MM.1S (cell line): ENCODE measurements at regions not wholly inside any gene's neighbourhood (a gene's known extent, or its start where the extent isn't known, plus 50 kb on each side); places are given as distances from the start of the nearest gene placed in this dataset.

Experiments used
- DNase-seq: peaks from one replicate; pipeline ENCODE4 v3.0.0-alpha.2; 2015
- H2AFZ ChIP-seq: fragments of 300-600 bp; sonication (generic); 2 replicates; pipeline ENCODE4 v1.6.0; 2016; ENCODE audit warnings: antibody characterized with exemption, low read length
- H3F3A ChIP-seq: fragments of 300-600 bp; sonication (generic); 2 replicates; pipeline ENCODE4 v1.6.1; 2016; ENCODE audit warnings: mild to moderate bottlenecking, antibody characterized with exemption, low read length, moderate library complexity, mixed read lengths; ENCODE audit not compliant: insufficient read depth
- H3K27ac ChIP-seq: fragments of 300-600 bp; sonication (generic); 2 replicates; pipeline ENCODE4 v1.5.1; 2016; ENCODE audit warnings: mild to moderate bottlenecking, low read length
- H3K27me3 ChIP-seq: fragments of 300-600 bp; sonication (generic); replicated peaks from 2 replicates; pipeline ENCODE4 v1.6.0; 2016; ENCODE audit warnings: low read length; ENCODE audit not compliant: insufficient read depth
- H3K36me3 ChIP-seq: fragments of 300-600 bp; sonication (generic); replicated peaks from 2 replicates; pipeline ENCODE4 v1.6.1; 2016; ENCODE audit warnings: mild to moderate bottlenecking, low read length, mixed read lengths; ENCODE audit not compliant: insufficient read depth
- H3K4me1 ChIP-seq: fragments of 300-600 bp; sonication (generic); 2 replicates; pipeline ENCODE4 v1.6.1; 2016; ENCODE audit warnings: low read length, mixed read lengths
- H3K4me2 ChIP-seq: fragments of 300-600 bp; sonication (generic); 2 replicates; pipeline ENCODE4 v1.6.0; 2016; ENCODE audit warnings: low read depth, low read length
- H3K4me3 ChIP-seq: fragments of 300-600 bp; sonication (generic); 2 replicates; pipeline ENCODE4 v1.5.1; 2016; ENCODE audit warnings: low read length, mixed read lengths
- H3K79me2 ChIP-seq: fragments of 300-600 bp; sonication (generic); 2 replicates; pipeline ENCODE4 v1.6.1; 2016; ENCODE audit warnings: mixed run types, low read length, mixed read lengths
- H3K9ac ChIP-seq: fragments of 300-600 bp; sonication (generic); 2 replicates; pipeline ENCODE4 v1.6.1; 2016; ENCODE audit warnings: low read length, mixed read lengths
- H3K9me2 ChIP-seq: fragments of 300-600 bp; sonication (generic); replicated peaks from 2 replicates; pipeline ENCODE4 v1.6.1; 2016; ENCODE audit warnings: mild to moderate bottlenecking, low read length, mixed read lengths; ENCODE audit not compliant: insufficient read depth
- H3K9me3 ChIP-seq: fragments of 300-600 bp; sonication (generic); replicated peaks from 2 replicates; pipeline ENCODE4 v1.6.1; 2016; ENCODE audit warnings: mild to moderate bottlenecking, low read length, mixed read lengths; ENCODE audit not compliant: insufficient read depth
- H4K20me1 ChIP-seq: fragments of 300-600 bp; sonication (generic); 2 replicates; pipeline ENCODE4 v1.6.1; 2016; ENCODE audit warnings: mild to moderate bottlenecking, low read length, moderate library complexity, mixed read lengths; ENCODE audit not compliant: insufficient read depth
- EZH2 ChIP-seq: fragments of 300-600 bp; sonication (generic); optimal IDR thresholded peaks from 2 replicates; pipeline ENCODE3; 2017; ENCODE audit warnings: low read depth, mild to moderate bottlenecking, antibody characterized with exemption, low read length, mixed read lengths
- EZH2phosphoT487 ChIP-seq: fragments of 300-600 bp; sonication (generic); IDR thresholded peaks from 2 replicates; pipeline ENCODE4 v1.6.1; 2018; ENCODE audit warnings: antibody characterized with exemption, low read length
- TF ChIP-seq, protein P1 (sequence below): fragments of 300-600 bp; sonication (generic); IDR thresholded peaks from 2 replicates; pipeline ENCODE4 v1.5.1; 2016; ENCODE audit warnings: antibody characterized with exemption, low read length, mixed read lengths

- Histone ChIP-seq H3K27ac (no peak overlapping the region), H3K9me3 (no peaks in the 10 kb centered on the region), H3K4me1 (no peaks in the 10 kb centered on the region), H2AFZ (no peak overlapping the region), H3K9ac (no peak overlapping the region), H3K36me3 (no peaks in the 10 kb centered on the region), H3K4me3 (no peak overlapping the region), H4K20me1 (no peaks in the 10 kb centered on the region), H3K9me2 (no peaks in the 10 kb centered on the region), H3K79me2 (no peaks in the 10 kb centered on the region), H3F3A (no peaks in the 10 kb centered on the region), H3K27me3 (no peaks in the 10 kb centered on the region), H3K4me2 (no peak overlapping the region)
- TF ChIP-seq EZH2phosphoT487, result no peak
- TF ChIP-seq, protein P1, sequence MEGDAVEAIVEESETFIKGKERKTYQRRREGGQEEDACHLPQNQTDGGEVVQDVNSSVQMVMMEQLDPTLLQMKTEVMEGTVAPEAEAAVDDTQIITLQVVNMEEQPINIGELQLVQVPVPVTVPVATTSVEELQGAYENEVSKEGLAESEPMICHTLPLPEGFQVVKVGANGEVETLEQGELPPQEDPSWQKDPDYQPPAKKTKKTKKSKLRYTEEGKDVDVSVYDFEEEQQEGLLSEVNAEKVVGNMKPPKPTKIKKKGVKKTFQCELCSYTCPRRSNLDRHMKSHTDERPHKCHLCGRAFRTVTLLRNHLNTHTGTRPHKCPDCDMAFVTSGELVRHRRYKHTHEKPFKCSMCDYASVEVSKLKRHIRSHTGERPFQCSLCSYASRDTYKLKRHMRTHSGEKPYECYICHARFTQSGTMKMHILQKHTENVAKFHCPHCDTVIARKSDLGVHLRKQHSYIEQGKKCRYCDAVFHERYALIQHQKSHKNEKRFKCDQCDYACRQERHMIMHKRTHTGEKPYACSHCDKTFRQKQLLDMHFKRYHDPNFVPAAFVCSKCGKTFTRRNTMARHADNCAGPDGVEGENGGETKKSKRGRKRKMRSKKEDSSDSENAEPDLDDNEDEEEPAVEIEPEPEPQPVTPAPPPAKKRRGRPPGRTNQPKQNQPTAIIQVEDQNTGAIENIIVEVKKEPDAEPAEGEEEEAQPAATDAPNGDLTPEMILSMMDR, result no peak
- no peak for TF ChIP-seq EZH2
- DNase-seq, result no peak
These were observed 61.6 kb upstream of the CTNNB1 start for GRCh38 chr3:41137686-41138111.

DNA sequence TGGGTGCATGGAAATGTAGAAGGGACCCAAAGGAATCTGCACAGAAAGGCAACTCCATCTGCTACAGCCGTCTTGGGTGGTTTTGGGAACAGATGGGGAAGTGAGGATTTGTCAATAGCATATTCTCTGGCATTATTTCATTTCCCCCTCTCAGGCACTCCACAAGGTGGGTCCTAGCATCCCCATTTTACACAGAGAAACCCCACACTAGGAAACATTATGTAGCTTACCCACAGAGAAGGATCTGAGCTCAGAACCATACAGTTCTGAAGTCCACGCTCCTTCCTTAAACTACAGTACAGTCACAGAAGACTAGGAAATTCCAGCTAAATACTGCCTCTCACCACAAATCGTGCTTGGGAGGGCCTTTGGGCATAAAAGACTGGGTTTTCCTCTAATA lies 61.2 kb upstream of the CTNNB1 start:
- Histone ChIP-seq H3K9me3 (no peaks in the 10 kb centered on the region), H2AFZ (no peak overlapping the region), H3K9ac (no peak overlapping the region), H3K27ac (no peak overlapping the region), H3F3A (no peaks in the 10 kb centered on the region), H4K20me1 (no peaks in the 10 kb centered on the region), H3K9me2 (no peaks in the 10 kb centered on the region), H3K27me3 (no peaks in the 10 kb centered on the region), H3K4me1 (no peaks in the 10 kb centered on the region), H3K4me3 (no peak overlapping the region), H3K36me3 (no peaks in the 10 kb centered on the region), H3K79me2 (no peaks in the 10 kb centered on the region), H3K4me2 (no peak overlapping the region)
- DNase-seq, result no peak
- TF ChIP-seq EZH2 (no peak), EZH2phosphoT487 (no peak)
- TF ChIP-seq, protein P1, result no peak

DNA sequence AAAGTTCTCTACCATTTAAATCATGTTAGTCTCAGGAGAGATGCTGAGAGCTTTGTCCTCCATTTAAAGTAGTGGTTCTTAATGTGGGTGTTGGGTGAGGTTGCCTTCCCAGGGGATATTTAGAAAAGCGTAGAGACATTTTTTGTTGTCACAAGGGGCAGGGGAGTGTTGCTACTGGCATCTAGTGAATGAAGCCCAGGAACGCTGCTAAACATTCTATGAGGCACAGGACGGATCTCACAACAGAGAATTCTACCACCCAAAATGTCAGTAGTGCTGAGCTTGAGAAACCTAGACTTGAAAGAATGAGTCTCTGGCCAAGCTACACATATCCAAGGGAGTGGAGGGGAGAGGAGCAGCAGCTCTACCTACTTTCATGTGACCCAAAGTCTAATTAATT lies 60.7 kb upstream of the CTNNB1 start:
- no peak for DNase-seq
- Histone ChIP-seq H3K9me2 (no peaks in the 10 kb centered on the region), H3K36me3 (no peaks in the 10 kb centered on the region), H3K4me2 (no peak overlapping the region), H3K9me3 (no peaks in the 10 kb centered on the region), H3K4me1 (no peaks in the 10 kb centered on the region), H3K27me3 (no peaks in the 10 kb centered on the region), H2AFZ (no peak overlapping the region), H3K27ac (no peak overlapping the region), H3K79me2 (no peaks in the 10 kb centered on the region), H3K9ac (no peak overlapping the region), H4K20me1 (no peaks in the 10 kb centered on the region), H3F3A (no peaks in the 10 kb centered on the region), H3K4me3 (no peak overlapping the region)
- TF ChIP-seq EZH2phosphoT487, result no peak
- TF ChIP-seq EZH2, result no peak
- TF ChIP-seq, protein P1, result no peak
